Breast epithelium (tissue), 4 donors: ENCODE measurements at regions not wholly inside any gene's neighbourhood (a gene's known extent, or its start where the extent isn't known, plus 50 kb on each side); places are given as distances from the start of the nearest gene placed in this dataset.

Experiments used
- DNase-seq, 2 donors: peaks; one replicate each; pipeline ENCODE4 v3.0.0-alpha.2; 2019; ENCODE audit warnings: low spot score in 2 of 2
- H3K27ac ChIP-seq, 2 donors: fragments of 200-600 bp; sonication (generic) in 1 of 2; one replicate each; pipeline ENCODE4 v1.5.1; 2016 to 2019; ENCODE audit warnings: mild to moderate bottlenecking in 1 of 2
- H3K27me3 ChIP-seq, 2 donors: fragments of 200-600 bp; sonication (generic) in 1 of 2; one replicate each; pipeline versions ENCODE4 v1.5.1 to v1.6.0; 2017 to 2019; ENCODE audit warnings: control low read depth in 1 of 2, mild to moderate bottlenecking in 1 of 2
- H3K36me3 ChIP-seq: fragments of 200-600 bp; one replicate; pipeline ENCODE4 v1.5.1; 2019
- H3K4me1 ChIP-seq, 2 donors: fragments of 200-600 bp; sonication (generic); one replicate each; pipeline ENCODE4 v1.5.1; 2016 to 2019; ENCODE audit warnings: control low read depth in 1 of 2
- H3K4me3 ChIP-seq, 3 donors: fragments of 200-600 bp; sonication (generic); 1 replicate in 2 of 3; 2 replicates in 1 of 3; pipeline ENCODE4 v1.5.1; 2016 to 2019; ENCODE audit warnings: mild to moderate bottlenecking in 3 of 3, moderate library complexity in 2 of 3
- H3K9me3 ChIP-seq, 2 donors: fragments of 200-600 bp; sonication (generic) in 1 of 2; one replicate each; pipeline ENCODE4 v1.5.1; 2016 to 2019; ENCODE audit warnings: control low read depth in 1 of 2
- CTCF ChIP-seq, 3 donors: fragments of 450-650 bp; IDR thresholded peaks; one replicate each; pipeline ENCODE4 v1.5.1; 2016 to 2017; ENCODE audit warnings: antibody characterized with exemption in 3 of 3, mild to moderate bottlenecking in 3 of 3, moderate library complexity in 3 of 3
- POLR2A ChIP-seq: fragments of 450-650 bp; IDR thresholded peaks from one replicate; pipeline ENCODE4 v1.6.1; 2016; ENCODE audit warnings: antibody characterized with exemption, mild to moderate bottlenecking, moderate library complexity
- POLR2AphosphoS5 ChIP-seq, 3 donors: sonication (generic); formaldehyde crosslinking; IDR thresholded peaks; one replicate each; pipeline ENCODE4 v1.6.1; 2017; ENCODE audit warnings: antibody characterized with exemption in 3 of 3
- intact Hi-C: fragments of 100-400 bp; cut with DNase I; formaldehyde crosslinking; loops from one replicate; pipeline ENCODE4 v1.15.1; 2023; ENCODE audit warnings: low total_unique reads

- no peaks in the 10 kb centered on the region for H3K4me1 ChIP-seq
- no peak overlapping the region for H3K27ac ChIP-seq
- H3K36me3 ChIP-seq: no peaks in the 10 kb centered on the region
- no peak overlapping the region for H3K4me3 ChIP-seq
- intact Hi-C loops: no loop called here
- peaks cover 0 to 60% of the 10 kb centered on the region in 2 donors for H3K27me3 ChIP-seq
- TF ChIP-seq POLR2A (no peak), POLR2AphosphoS5 (IDR thresholded peaks at IDR 0.05) (no peak), CTCF (IDR thresholded peaks at IDR 0.05) (no peak)
- peaks cover 19 to 29% of the 10 kb centered on the region in 2 donors for H3K9me3 ChIP-seq
- no peak for DNase-seq
These were observed 118.2 kb downstream of the BRD1 start for GRCh38 chr22:49709464-49709863.

GRCh38 chr22:49705972-49706352 is 121.7 kb downstream of the BRD1 start:
- Histone ChIP-seq H3K27ac (no peak overlapping the region), H3K4me1 (no peaks in the 10 kb centered on the region), H3K36me3 (no peaks in the 10 kb centered on the region), H3K27me3 (peaks cover 0 to 69% of the 10 kb centered on the region in 2 donors), H3K4me3 (no peak overlapping the region), H3K9me3 (peaks cover 29 to 43% of the 10 kb centered on the region in 2 donors)
- DNase-seq: peak in 1 of 2 donors; percentile 15
- TF ChIP-seq POLR2AphosphoS5 (IDR thresholded peaks at IDR 0.05) (no peak), POLR2A (no peak), CTCF (IDR thresholded peaks at IDR 0.05) (no peak)
- intact Hi-C loops: no loop called here

- intact Hi-C loops: no loop called here
- no peak overlapping the region for H3K27ac ChIP-seq
- H3K9me3 ChIP-seq: peaks cover 24 to 37% of the 10 kb centered on the region in 2 donors
- TF ChIP-seq CTCF (IDR thresholded peaks at IDR 0.05): no peak
- DNase-seq: peak in 1 of 2 donors; percentile 5
- no peak overlapping the region for H3K4me3 ChIP-seq
- peaks cover 0 to 64% of the 10 kb centered on the region in 2 donors for H3K27me3 ChIP-seq
- no peaks in the 10 kb centered on the region for H3K36me3 ChIP-seq
- H3K4me1 ChIP-seq: no peaks in the 10 kb centered on the region
These were observed 122.3 kb downstream of the BRD1 start for GRCh38 chr22:49705216-49705971.

GRCh38 chr22:49704345-49705215 is 123.1 kb downstream of the BRD1 start:
- no peak for TF ChIP-seq CTCF (IDR thresholded peaks at IDR 0.05)
- TF ChIP-seq POLR2A: no peak
- no peak for TF ChIP-seq POLR2AphosphoS5 (IDR thresholded peaks at IDR 0.05)
- Histone ChIP-seq H3K36me3 (no peaks in the 10 kb centered on the region), H3K4me1 (no peaks in the 10 kb centered on the region), H3K9me3 (peaks cover 24 to 29% of the 10 kb centered on the region in 2 donors), H3K27ac (no peak overlapping the region), H3K4me3 (no peak overlapping the region), H3K27me3 (peaks cover 0 to 66% of the 10 kb centered on the region in 2 donors)
- peak in 1 of 2 donors; percentile 15 for DNase-seq
- intact Hi-C loops: no loop called here

- no peak for TF ChIP-seq POLR2A
- intact Hi-C loops: no loop called here
- H3K36me3 ChIP-seq: no peaks in the 10 kb centered on the region
- H3K4me1 ChIP-seq: no peaks in the 10 kb centered on the region
- DNase-seq: no peak
- H3K27me3 ChIP-seq: peaks cover 0 to 66% of the 10 kb centered on the region in 2 donors
- no peak overlapping the region for H3K4me3 ChIP-seq
- no peak overlapping the region for H3K27ac ChIP-seq
- H3K9me3 ChIP-seq: peaks cover 19 to 23% of the 10 kb centered on the region in 2 donors
These were observed 123.7 kb downstream of the BRD1 start for GRCh38 chr22:49703990-49704344.
